ENCODE measurements at regions not wholly inside any gene's neighbourhood (a gene's known extent, or its start where the extent isn't known, plus 50 kb on each side); places are given as distances from the start of the nearest gene placed in this dataset.

DNA sequence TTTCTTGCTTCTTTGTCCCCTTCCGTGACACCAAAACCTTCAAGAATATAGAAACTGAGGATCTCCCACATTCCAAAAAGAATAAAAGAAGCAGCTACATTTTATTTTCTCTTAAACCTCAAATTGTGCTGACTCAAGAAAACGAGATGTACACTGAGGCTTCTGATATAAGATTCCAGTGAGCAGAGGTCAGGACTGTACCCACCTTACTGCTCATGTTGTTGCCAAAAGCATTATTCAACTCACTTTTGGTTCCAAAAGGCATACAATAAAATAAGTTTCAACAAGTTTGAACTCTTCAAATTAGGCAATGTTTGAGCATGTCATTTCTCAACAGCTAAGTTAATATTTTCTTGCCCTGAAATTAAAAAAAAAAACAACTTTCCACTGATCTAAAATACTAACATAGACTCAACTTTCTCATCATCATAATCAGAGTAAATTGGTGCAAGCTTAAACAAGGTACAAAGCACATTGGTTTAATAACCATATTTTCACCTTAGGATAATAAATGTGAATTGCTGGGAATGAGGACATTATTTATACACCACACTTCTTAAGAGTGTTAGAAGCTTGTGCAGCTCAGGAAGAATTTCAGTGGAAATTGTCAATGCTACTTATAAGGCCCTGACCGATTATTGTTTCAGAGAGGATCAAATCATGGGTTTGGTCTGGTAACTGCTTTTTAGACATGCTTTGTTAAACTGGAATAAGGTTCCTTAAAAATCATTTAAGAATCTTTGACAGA is 629.0 kb upstream of the IGFBP3 start:
- H3K27ac Mint-ChIP-seq, result no peak overlapping the region
- no peaks in the 10 kb centered on the region for H3K36me3 Mint-ChIP-seq (ENCODE audit: low read depth)
- no peak for DNase-seq (ENCODE audit: low spot score)
- no peak overlapping the region for H3K4me3 Mint-ChIP-seq
- intact Hi-C loops (cut with micrococcal nuclease), result no loop called here
- H3K9me3 Mint-ChIP-seq, result no peaks in the 10 kb centered on the region
- H3K27me3 Mint-ChIP-seq (ENCODE audit: insufficient read depth), result no peaks in the 10 kb centered on the region
- H3K4me1 Mint-ChIP-seq (ENCODE audit: low read depth), result no peaks in the 10 kb centered on the region

DNA sequence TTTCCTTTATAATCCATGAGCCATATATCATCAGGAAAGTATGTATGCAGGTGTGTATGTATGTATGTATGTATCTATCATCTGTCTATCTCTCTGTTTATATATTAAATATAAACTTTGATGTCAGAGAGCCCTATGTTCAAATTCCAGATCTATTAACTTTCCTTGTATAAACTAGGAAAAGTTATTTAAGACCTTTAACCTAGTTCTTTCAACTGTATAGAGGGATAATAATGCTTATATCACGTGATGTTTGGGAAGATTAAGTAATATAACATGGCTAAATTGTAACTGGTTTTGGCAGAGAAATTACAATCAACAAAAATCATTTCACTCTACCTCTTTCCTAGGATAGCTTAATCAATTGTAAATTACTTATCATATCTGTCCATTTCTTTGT is 628.3 kb upstream of the IGFBP3 start:
- no peak overlapping the region for H3K4me3 Mint-ChIP-seq
- no peaks in the 10 kb centered on the region for H3K36me3 Mint-ChIP-seq (ENCODE audit: low read depth)
- no peaks in the 10 kb centered on the region for H3K4me1 Mint-ChIP-seq (ENCODE audit: low read depth)
- DNase-seq (ENCODE audit: low spot score), result no peak
- no peaks in the 10 kb centered on the region for H3K27me3 Mint-ChIP-seq (ENCODE audit: insufficient read depth)
- H3K9me3 Mint-ChIP-seq, result no peaks in the 10 kb centered on the region
- H3K27ac Mint-ChIP-seq, result no peak overlapping the region
- intact Hi-C loops (cut with micrococcal nuclease), result no loop called here

- H3K9me3 Mint-ChIP-seq, result no peaks in the 10 kb centered on the region
- intact Hi-C loops (cut with micrococcal nuclease), result no loop called here
- no peak overlapping the region for H3K4me3 Mint-ChIP-seq
- no peaks in the 10 kb centered on the region for H3K36me3 Mint-ChIP-seq (ENCODE audit: low read depth)
- H3K4me1 Mint-ChIP-seq (ENCODE audit: low read depth), result no peaks in the 10 kb centered on the region
- H3K27me3 Mint-ChIP-seq (ENCODE audit: insufficient read depth), result no peaks in the 10 kb centered on the region
- no peak overlapping the region for H3K27ac Mint-ChIP-seq
- no peak for DNase-seq (ENCODE audit: low spot score)
Observed at GRCh38 chr7:46547044-46547443, 626.0 kb upstream of the IGFBP3 start.

GRCh38 chr7:46545790-46546189 is 624.7 kb upstream of the IGFBP3 start:
- H3K36me3 Mint-ChIP-seq (ENCODE audit: low read depth), result no peaks in the 10 kb centered on the region
- no peak for DNase-seq (ENCODE audit: low spot score)
- intact Hi-C loops (cut with micrococcal nuclease), result no loop called here
- no peak overlapping the region for H3K27ac Mint-ChIP-seq
- H3K4me1 Mint-ChIP-seq (ENCODE audit: low read depth), result no peaks in the 10 kb centered on the region
- no peaks in the 10 kb centered on the region for H3K9me3 Mint-ChIP-seq
- no peak overlapping the region for H3K4me3 Mint-ChIP-seq
- no peaks in the 10 kb centered on the region for H3K27me3 Mint-ChIP-seq (ENCODE audit: insufficient read depth)

DNA sequence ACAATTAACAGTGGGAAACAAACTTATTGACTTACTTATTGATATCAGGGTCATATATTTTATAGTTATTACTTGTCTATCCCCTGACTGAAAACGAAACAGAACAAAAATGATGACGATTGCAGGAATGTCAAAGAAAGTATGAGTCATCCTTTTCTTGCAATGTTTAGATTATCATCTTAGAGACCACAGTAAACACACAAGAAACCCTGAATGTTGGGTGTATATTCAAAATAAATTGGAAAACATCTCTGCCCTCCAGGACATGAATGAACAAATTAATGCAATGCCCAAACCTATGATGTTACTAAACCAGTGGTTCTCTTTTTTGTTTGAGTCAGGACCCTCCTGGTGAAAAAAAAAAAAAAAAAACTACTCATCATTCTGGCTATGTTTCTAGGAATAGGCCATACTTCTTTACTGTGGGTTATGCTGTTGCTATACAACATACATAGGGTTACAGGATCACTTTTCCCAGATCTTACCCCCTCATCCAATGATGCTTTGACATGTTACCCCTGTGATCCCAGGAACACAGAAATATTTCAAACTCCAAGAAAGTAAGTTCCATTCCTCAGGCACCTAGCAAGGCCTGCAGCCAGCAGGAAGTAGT is 623.4 kb upstream of the IGFBP3 start:
- H3K9me3 Mint-ChIP-seq, result no peaks in the 10 kb centered on the region
- H3K27ac Mint-ChIP-seq, result no peak overlapping the region
- no peaks in the 10 kb centered on the region for H3K4me1 Mint-ChIP-seq (ENCODE audit: low read depth)

DNA sequence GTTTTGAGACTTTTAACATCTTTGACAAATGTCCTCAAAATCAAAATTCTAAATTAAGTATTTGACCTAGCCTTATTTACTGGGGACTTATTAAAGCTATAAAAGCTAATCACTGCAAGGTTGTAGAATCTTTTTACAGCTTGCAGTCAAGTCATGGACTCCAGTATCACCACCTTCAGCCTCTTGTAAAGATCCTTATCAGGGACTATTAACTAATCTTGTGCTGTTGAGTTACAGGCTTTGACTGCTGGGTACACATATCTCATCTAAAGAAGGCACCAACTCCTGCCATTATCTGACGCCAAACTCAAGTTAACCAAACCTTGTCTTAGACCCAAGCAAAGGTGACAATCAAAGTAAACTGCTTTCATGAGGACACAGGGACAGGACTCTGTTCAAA is 621.0 kb upstream of the IGFBP3 start:
- Mint-ChIP-seq H3K4me3 (no peak overlapping the region), H3K27me3 (ENCODE audit: insufficient read depth) (no peaks in the 10 kb centered on the region), H3K36me3 (ENCODE audit: low read depth) (no peaks in the 10 kb centered on the region), H3K4me1 (ENCODE audit: low read depth) (no peaks in the 10 kb centered on the region), H3K27ac (no peak overlapping the region), H3K9me3 (peaks cover 3% of the 10 kb centered on the region)
- DNase-seq (ENCODE audit: low spot score), result no peak
- intact Hi-C loops (cut with micrococcal nuclease), result no loop called here

More for the DNA sequence above, 623.4 kb upstream of the IGFBP3 start:
- no peak for DNase-seq (ENCODE audit: low spot score)
- intact Hi-C loops (cut with micrococcal nuclease), result no loop called here
- Mint-ChIP-seq H3K36me3 (ENCODE audit: low read depth) (no peaks in the 10 kb centered on the region), H3K4me3 (no peak overlapping the region), H3K27me3 (ENCODE audit: insufficient read depth) (no peaks in the 10 kb centered on the region)

DNA sequence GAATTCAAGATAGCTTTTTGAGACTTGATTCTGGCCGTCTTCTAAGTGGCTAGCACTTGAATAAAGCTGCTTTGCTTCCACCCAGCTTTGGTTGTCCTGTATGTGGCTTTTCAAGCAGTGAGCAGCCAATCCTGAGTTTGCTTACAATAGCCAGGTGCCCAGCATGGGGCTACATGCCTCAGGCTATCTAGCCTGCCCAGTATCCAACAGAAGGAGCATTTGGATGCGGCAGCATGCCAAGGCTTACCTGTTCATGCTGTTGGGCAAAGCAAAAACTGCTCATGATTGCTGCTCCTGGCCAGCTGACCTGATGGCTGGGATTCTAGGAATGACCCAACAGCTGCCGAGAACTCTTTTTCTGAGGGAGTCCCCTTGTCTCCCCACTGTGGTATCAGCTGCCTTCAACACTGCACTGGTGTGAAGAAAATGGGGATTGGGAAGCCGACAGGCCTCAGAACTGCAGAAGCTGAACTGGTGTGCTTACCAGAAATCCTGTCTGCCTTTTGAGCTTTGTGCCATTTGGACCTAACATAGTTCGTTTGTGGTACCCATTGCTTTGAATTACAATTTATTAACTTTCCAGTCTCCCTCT is 618.9 kb upstream of the IGFBP3 start:
- intact Hi-C loops (cut with micrococcal nuclease), result no loop called here

GRCh38 chr7:46537191-46537905 is 616.3 kb upstream of the IGFBP3 start:
- no peak for DNase-seq (ENCODE audit: low spot score)
- Mint-ChIP-seq H3K36me3 (ENCODE audit: low read depth) (no peaks in the 10 kb centered on the region), H3K9me3 (peaks cover 10% of the 10 kb centered on the region), H3K27ac (no peak overlapping the region), H3K4me1 (ENCODE audit: low read depth) (no peaks in the 10 kb centered on the region), H3K4me3 (no peak overlapping the region), H3K27me3 (ENCODE audit: insufficient read depth) (no peaks in the 10 kb centered on the region)
- intact Hi-C loops (cut with micrococcal nuclease), result no loop called here

More for the DNA sequence above, 618.9 kb upstream of the IGFBP3 start:
- Mint-ChIP-seq H3K4me1 (ENCODE audit: low read depth) (no peaks in the 10 kb centered on the region), H3K27me3 (ENCODE audit: insufficient read depth) (no peaks in the 10 kb centered on the region), H3K27ac (no peak overlapping the region), H3K4me3 (no peak overlapping the region), H3K36me3 (ENCODE audit: low read depth) (no peaks in the 10 kb centered on the region), H3K9me3 (peaks cover 6% of the 10 kb centered on the region)
- no peak for DNase-seq (ENCODE audit: low spot score)

DNA sequence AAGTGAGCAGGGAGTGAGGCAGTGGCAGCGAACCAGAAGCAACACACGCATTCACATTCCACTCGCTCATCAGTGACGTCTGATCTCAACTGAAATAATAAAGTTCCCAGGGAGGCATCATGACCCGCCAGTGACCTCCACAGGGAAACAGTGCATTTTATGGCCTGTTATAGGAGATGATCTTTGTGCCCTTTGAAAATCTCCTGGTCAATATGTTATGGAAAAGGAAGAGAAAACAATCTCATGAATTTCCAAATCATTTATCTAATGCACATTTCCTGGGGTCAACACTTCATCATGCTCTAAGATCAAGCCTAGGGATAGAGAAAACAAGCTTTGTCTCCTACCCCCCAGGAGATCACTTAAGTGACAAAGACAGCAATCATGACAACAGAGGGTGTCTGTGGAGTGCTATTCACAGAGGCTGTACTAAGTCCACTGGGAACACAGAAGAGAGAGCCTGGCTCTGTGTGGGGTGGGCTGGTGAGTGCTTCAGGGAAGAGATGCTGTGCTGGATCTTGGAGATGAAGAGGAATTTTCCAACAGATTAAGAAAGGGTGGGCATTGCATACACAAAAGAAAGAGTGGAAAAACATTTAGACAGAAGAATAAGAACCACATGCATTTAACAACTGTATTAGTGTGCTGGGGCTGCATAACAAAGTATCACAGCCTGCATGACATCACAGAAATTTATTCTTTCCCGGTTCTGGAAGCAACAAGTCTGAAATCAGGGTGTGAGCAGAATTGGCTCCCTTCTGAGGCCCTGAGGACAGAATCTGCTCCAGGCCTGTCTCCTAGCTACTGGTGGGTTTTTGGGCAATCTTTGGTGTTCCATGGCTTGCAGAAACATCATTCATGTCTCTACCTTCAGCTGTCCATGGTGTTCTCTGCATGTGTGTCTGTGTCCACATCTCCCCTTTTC is 613.9 kb upstream of the IGFBP3 start:
- no peak for DNase-seq (ENCODE audit: low spot score)
- Mint-ChIP-seq H3K27me3 (ENCODE audit: insufficient read depth) (no peaks in the 10 kb centered on the region), H3K4me1 (ENCODE audit: low read depth) (no peaks in the 10 kb centered on the region), H3K36me3 (ENCODE audit: low read depth) (no peaks in the 10 kb centered on the region), H3K4me3 (no peak overlapping the region), H3K27ac (no peak overlapping the region), H3K9me3 (peaks cover 14% of the 10 kb centered on the region)
- intact Hi-C loops (cut with micrococcal nuclease), result no loop called here

DNA sequence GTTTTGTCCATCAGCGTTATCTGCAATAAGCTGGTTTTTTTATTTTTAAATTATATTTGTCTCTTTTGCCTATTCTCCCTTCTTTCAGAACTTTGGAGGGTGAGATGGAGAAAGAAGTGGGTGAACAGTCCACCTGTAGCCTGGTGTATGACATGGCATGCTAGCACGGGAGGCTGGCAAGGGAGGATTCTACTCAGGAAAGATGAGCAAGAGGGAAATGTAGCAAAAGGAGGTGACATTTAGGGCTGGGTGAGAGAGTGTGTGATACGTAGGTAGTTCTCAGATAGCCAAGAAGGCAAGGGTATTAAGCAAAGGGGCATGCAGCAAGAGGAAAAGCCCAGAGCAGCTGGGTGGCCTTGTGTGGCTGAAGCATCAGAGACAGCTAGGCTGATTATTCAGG is 612.9 kb upstream of the IGFBP3 start:
- DNase-seq (ENCODE audit: low spot score), result no peak
- intact Hi-C loops (cut with micrococcal nuclease), result no loop called here
- Mint-ChIP-seq H3K4me1 (ENCODE audit: low read depth) (no peaks in the 10 kb centered on the region), H3K36me3 (ENCODE audit: low read depth) (no peaks in the 10 kb centered on the region), H3K4me3 (no peak overlapping the region), H3K27ac (no peak overlapping the region), H3K27me3 (ENCODE audit: insufficient read depth) (no peaks in the 10 kb centered on the region), H3K9me3 (peaks cover 14% of the 10 kb centered on the region)

GRCh38 chr7:46532571-46532970 is 611.5 kb upstream of the IGFBP3 start:
- no peaks in the 10 kb centered on the region for H3K4me1 Mint-ChIP-seq (ENCODE audit: low read depth)

GRCh38 chr7:46530081-46530750 is 609.1 kb upstream of the IGFBP3 start:
- Mint-ChIP-seq H3K4me3 (no peak overlapping the region), H3K9me3 (peaks cover 12% of the 10 kb centered on the region), H3K4me1 (ENCODE audit: low read depth) (no peaks in the 10 kb centered on the region), H3K36me3 (ENCODE audit: low read depth) (no peaks in the 10 kb centered on the region), H3K27ac (no peak overlapping the region), H3K27me3 (ENCODE audit: insufficient read depth) (no peaks in the 10 kb centered on the region)
- DNase-seq (ENCODE audit: low spot score), result no peak
- intact Hi-C loops (cut with micrococcal nuclease), result no loop called here

More at GRCh38 chr7:46532571-46532970, 611.5 kb upstream of the IGFBP3 start:
- no peak overlapping the region for H3K4me3 Mint-ChIP-seq
- H3K36me3 Mint-ChIP-seq (ENCODE audit: low read depth), result no peaks in the 10 kb centered on the region
- intact Hi-C loops (cut with micrococcal nuclease), result no loop called here
- peaks cover 14% of the 10 kb centered on the region for H3K9me3 Mint-ChIP-seq
- H3K27me3 Mint-ChIP-seq (ENCODE audit: insufficient read depth), result no peaks in the 10 kb centered on the region
- no peak overlapping the region for H3K27ac Mint-ChIP-seq
- DNase-seq (ENCODE audit: low spot score), result no peak
